Hematopoietic multipotent progenitor cell treated with erythropoietin and hydrocortisone succinate and interleukin-3 and kit ligand, for 15 days (in vitro differentiated cells): ENCODE measurements at regions not wholly inside any gene's neighbourhood (a gene's known extent, or its start where the extent isn't known, plus 50 kb on each side); places are given as distances from the start of the nearest gene placed in this dataset.

Experiments
- DNase-seq: peaks from one replicate; pipeline ENCODE4 v3.0.0-alpha.2; 2015; ENCODE audit warnings: low spot score

GRCh38 chrX:10393241-10393640 lies 227.1 kb downstream of the MID1 start:
- DNase-seq = no peak

- DNase-seq = no peak
These were observed 226.5 kb downstream of the MID1 start for GRCh38 chrX:10393899-10394298.

- DNase-seq = no peak
These were observed 225.2 kb downstream of the MID1 start for GRCh38 chrX:10395179-10395578.
